ENCODE measurements at regions not wholly inside any gene's neighbourhood (a gene's known extent, or its start where the extent isn't known, plus 50 kb on each side); places are given as distances from the start of the nearest gene placed in this dataset.

- TF ChIP-seq POLR2AphosphoS5 (IDR thresholded peaks at IDR 0.05; ENCODE audit: low read depth), result no peak
- no peak for TF ChIP-seq REST (IDR thresholded peaks at IDR 0.05; ENCODE audit: insufficient replicate concordance, low read depth)
- TF ChIP-seq CTCF (IDR thresholded peaks at IDR 0.05; ENCODE audit: insufficient read depth, low read length), result no peak
- TF ChIP-seq GABPA (IDR thresholded peaks at IDR 0.05; ENCODE audit: low read depth), result no peak
- TF ChIP-seq SPI1 (IDR thresholded peaks at IDR 0.05; ENCODE audit: borderline replicate concordance, low read depth), result no peak
- no peak for DNase-seq (ENCODE audit: low read depth in 1 of 2, low spot score in 1 of 2)
- no peak overlapping the region for H3K27ac ChIP-seq (replicated peaks)
- H3K4me3 ChIP-seq (replicated peaks; ENCODE audit: insufficient read depth, low read length), result no peak overlapping the region
- no peaks in the 10 kb centered on the region for H3K27me3 ChIP-seq (ENCODE audit: insufficient read depth, poor library complexity, severe bottlenecking)
Observed at GRCh38 chr5:4083591-4084337, 488.1 kb downstream of the IRX1 start.

- no peaks in the 10 kb centered on the region for H3K27me3 ChIP-seq (ENCODE audit: insufficient read depth, poor library complexity, severe bottlenecking)
- no peak for DNase-seq (ENCODE audit: low read depth in 1 of 2, low spot score in 1 of 2)
- TF ChIP-seq SPI1 (IDR thresholded peaks at IDR 0.05; ENCODE audit: borderline replicate concordance, low read depth) (no peak), REST (IDR thresholded peaks at IDR 0.05; ENCODE audit: insufficient replicate concordance, low read depth) (no peak), CTCF (IDR thresholded peaks at IDR 0.05; ENCODE audit: insufficient read depth, low read length) (no peak), GABPA (IDR thresholded peaks at IDR 0.05; ENCODE audit: low read depth) (no peak), POLR2AphosphoS5 (IDR thresholded peaks at IDR 0.05; ENCODE audit: low read depth) (no peak)
- no peak overlapping the region for H3K27ac ChIP-seq (replicated peaks)
- H3K4me3 ChIP-seq (replicated peaks; ENCODE audit: insufficient read depth, low read length), result no peak overlapping the region
Observed at GRCh38 chr5:4086081-4086480, 490.4 kb downstream of the IRX1 start.

GRCh38 chr5:4087110-4087509 is 491.5 kb downstream of the IRX1 start:
- no peak for DNase-seq (ENCODE audit: low read depth in 1 of 2, low spot score in 1 of 2)
- no peak overlapping the region for H3K4me3 ChIP-seq (replicated peaks; ENCODE audit: insufficient read depth, low read length)
- TF ChIP-seq GABPA (IDR thresholded peaks at IDR 0.05; ENCODE audit: low read depth), result no peak
- TF ChIP-seq POLR2AphosphoS5 (IDR thresholded peaks at IDR 0.05; ENCODE audit: low read depth), result no peak
- TF ChIP-seq REST (IDR thresholded peaks at IDR 0.05; ENCODE audit: insufficient replicate concordance, low read depth), result no peak
- TF ChIP-seq SPI1 (IDR thresholded peaks at IDR 0.05; ENCODE audit: borderline replicate concordance, low read depth), result no peak
- no peak for TF ChIP-seq CTCF (IDR thresholded peaks at IDR 0.05; ENCODE audit: insufficient read depth, low read length)
- H3K27ac ChIP-seq (replicated peaks), result no peak overlapping the region
- H3K27me3 ChIP-seq (ENCODE audit: insufficient read depth, poor library complexity, severe bottlenecking), result no peaks in the 10 kb centered on the region
